NCI-H1436 (cell line): ENCODE measurements at regions not wholly inside any gene's neighbourhood (a gene's known extent, or its start where the extent isn't known, plus 50 kb on each side); places are given as distances from the start of the nearest gene placed in this dataset.
"Not testable (repeated sequence)": the region's sequence is repeated elsewhere in the genome, so short reads cannot be mapped to it uniquely, and the experiment has no call there.

Experiments
- DNase-seq: peaks from one replicate; lab custom pipeline; 2025; lab: John Stamatoyannopoulos, UW

DNA sequence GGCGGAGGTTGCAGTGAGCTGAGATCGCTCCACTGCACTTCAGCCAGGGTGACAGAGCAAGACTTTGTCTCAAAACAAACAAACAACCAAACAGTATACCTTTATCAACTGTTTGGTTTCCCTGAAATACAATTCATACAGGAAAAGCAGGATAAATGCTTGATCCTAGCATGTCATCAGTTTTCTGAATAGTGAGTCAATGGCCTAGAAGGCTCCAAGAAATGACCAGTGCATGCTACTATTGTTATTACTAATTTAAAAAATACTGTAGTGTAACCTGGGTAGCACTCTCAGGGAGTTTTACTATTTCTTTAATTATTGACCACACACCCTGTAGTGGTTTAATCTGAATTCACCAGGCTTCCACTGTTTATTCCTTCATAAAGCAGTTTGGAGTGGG is 101.0 kb upstream of the PTPN3 start:
- DNase-seq = no peak

DNA sequence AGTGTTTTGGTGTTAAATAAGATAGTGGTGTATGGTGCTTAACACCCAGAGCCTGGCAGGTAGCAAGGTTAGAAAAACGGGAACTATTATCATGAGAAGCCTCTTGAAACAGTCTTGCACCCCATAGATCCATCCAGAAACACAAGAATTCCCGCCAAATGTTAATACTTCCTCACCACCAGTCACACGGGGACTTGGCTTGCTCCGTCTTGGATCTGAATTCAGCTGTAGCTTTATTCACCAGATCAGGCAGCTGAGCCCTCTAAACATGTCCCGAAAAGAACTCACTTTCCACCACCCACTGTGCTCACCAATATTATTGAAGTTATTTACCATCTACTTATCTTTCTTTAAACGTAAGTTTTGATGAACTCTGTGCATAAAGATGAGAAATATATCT is 101.6 kb upstream of the PTPN3 start:
- DNase-seq = no peak

DNA sequence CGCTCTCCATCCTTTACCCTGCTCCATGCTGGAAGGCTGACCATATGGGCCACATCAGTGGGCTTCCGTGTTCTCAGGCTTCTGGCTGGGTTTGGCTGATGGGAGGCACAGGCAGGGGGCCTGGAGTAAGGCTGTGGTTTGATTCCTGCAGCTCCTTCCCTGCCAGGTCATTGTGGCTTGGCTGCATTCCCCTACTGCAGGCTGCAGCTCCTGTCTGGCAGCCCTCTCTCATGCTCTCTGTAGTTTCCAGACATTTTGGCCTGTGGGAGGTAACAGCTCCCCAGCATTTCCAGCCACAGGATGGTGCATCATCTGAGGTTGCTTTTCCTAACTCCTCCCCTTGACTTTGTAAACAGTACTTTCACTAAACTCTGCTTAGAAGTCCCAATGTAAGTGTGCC is 102.0 kb upstream of the PTPN3 start:
- no peak for DNase-seq

DNA sequence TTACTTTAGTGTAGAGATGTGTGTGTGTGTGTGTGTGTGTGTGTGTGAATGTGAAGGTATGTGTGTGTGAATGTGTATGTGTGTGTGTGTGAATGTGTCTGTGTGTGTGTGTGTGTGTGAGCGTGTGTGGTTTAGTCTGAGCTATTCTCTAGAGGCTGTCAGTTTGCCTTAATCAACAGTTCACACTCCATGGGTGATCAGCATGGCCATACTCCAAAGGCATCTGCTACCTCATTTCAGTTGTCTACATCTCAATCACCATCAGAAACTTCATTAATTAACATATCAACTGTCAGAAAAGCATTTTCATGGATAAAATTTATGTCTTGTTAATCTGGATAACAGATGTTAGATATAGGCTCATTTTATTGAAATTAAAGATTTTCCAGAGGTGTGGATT is 103.1 kb upstream of the PTPN3 start:
- no peak for DNase-seq

DNA sequence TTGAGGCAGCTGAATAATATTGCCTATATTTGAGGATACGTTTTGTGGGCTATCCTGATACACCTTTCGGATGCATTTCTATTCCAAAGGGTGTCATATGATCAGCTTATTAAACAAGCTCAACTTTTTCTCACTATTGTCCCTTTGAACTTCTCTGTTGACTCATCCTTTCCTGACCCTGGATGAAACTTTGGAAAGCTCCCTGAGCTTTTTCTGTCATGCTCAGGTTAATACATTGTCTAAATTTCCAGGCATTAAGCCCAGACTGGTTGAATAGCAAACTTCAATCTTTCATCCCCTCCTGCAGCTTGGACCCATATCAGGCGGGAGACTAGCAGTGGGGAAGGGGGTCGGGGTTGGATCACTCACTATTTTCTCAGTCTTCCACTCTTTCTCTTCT is 104.9 kb upstream of the PTPN3 start:
- DNase-seq = no peak

DNA sequence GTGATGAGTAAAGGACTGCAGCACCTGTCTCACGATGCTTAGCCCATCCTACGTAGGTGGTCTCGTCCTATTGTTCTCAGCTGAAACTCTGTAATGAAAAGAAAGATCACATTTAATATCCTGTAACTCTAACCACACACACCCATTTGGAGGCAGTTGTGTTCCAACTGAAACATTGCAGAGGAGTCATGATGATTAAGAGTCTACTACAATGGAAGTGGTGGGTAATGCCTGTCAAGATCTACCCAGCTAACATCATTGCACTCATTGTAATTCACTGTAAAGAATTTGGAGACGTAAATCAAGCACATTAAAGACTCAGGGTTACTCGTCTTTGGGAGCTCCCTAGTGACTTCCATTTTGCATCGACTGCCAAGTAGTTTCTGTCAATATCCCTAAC is 106.0 kb upstream of the PTPN3 start:
- no peak for DNase-seq

DNA sequence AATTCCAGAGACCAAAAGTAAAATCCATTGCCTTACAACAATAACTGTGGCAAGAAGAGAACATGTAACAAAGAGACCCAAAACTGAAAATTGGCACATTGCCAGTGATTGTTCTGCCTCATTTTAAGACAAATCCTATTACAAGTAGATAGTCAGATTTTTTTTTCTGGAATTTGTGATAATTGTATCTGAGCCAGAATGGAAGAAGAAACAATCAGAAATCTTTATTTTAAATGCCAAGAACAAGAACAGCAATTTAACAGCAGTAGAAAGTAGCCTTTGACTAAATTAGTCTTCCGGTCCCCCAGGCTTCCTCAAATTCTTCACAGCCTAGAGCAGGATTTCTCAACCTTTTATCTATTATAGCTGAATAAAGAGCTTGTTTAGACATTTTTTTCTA is 106.7 kb upstream of the PTPN3 start:
- DNase-seq = no peak

DNA sequence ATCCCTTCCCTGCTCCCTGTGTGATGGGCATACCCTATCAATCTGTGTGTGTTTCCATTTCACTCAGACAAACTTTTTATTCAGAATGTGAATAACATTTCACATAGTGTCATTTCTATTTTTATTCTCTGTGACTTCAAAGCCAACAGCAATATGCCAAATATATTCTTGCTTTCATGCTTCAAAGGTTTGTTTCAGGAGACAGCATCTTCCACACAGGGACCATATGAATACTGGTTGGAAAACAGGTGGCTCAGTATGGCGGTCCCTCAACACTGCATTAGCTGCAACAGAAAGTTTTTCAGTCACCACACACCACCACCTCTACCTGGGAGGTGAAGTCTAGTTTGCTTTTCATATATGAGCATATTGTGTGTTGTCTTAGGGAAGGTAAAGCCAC is 111.0 kb upstream of the PTPN3 start:
- no peak for DNase-seq

DNA sequence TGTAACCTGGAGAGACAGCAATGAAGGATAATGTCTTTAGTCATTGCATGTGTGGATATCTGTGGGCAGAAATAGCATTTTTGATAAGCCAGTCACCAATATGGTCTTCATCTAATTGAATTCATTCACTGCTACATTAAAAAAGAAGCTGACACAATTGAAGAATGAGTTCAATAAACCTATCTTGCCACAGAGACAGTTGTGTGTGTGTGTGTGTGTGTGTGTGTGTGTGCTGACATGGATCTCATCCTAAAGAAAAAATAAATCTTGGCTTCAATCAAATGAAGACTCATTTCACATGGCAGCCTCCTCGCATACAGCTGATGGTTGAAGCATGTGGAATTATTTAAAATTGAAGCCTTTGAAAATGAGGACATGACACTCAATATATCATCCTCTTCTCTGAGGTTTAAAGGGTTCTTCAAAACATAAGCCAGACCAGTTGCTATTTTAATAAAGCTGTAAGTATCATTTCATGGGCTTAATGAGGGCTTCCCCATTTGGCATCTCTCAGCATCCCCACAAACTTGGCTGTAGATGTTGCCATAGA is 118.5 kb upstream of the PTPN3 start:
- DNase-seq = no peak

DNA sequence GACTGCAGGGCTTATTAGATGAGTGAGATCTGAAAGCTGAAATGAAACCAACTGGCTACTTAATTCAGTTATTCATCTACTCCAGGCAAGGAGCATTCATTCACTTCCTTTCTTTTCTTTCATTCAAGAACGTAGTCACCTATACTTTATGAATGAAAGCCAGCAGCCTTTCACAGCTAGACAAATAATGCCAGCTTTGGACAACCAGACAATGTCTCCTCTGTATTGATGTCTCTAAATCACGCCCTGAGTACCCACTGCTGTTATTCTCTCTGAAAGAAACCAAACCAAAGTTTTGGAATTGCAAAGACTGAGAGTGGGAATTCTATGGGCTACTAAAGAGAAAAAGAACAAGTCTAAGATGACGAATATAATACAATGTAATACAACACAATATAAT is 121.2 kb upstream of the PTPN3 start:
- DNase-seq = no peak

DNA sequence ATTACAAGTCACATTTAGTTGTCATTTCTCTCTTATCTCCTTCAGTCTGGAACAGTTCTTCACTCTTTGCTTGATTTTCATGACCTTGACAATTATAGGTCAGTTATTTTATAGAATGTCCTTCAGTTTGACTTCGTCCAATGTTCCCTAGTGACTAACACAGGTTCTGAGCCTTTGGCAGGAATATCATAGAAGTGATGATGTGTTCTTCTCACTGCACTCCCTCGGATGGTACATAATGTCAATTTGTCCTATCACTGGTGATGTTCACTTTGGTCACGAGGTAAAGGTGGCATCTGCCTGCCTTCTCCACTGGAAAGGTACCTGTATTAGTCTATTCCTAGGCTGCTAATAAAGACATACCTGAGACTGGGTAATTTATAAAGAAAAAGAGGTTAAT is 126.0 kb upstream of the PTPN3 start:
- no peak for DNase-seq

DNA sequence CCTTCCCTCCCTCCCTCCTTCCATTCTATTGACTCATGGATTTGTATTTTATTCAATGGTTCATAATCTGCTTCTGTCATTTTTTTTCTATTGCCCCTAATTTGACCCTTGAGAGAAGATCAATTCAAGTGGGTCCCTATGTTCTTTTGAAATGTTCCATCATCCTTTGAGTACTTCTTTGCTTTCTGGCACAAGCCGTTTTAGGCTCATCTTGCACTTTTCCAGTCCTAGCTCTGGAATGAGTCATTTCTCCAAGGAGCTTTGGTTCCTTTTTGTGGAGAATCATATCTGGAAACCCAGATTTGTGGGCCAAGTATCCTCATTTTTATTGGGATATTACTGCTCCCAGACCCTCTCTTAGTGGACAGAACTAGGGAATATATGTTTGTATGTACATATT is 126.8 kb upstream of the PTPN3 start:
- DNase-seq = no peak

DNA sequence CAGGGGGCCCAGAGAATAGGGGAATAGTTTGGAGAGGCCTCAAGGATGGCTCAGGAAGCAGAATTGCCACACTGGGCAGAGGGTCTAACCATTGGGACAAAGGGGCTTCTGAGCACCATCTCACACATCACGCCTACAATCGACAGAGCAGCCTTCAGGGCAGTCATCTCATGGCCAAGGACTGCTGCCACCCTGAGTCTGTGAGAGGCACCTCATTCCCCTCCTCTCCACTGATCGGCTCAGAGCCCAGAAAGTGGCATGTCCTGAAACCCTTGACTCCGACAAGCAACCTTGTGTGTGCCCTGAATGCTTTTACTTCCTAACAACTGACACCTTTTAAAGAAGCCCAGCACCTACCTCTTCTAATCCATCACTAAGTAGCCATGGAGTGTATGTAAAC is 128.9 kb upstream of the PTPN3 start:
- no peak for DNase-seq

DNA sequence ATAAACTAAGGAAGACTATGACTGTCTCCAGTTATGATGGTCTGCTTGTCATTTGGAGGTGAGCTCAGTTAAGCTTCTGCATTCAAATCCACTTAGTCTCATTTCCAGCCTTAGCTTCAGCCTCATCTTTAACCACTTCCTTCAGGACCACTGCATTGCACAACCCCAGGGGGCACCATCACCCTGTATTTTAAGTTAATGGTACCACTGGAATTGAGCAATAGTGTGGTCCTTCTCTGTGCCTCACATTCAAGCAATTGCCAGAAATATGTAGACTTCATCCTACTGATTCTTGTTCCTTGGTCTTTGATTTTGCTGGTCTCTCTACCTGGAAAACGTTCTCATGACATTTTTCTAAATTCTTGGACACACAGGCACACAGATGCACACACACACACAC is 131.5 kb upstream of the PTPN3 start:
- no peak for DNase-seq

DNA sequence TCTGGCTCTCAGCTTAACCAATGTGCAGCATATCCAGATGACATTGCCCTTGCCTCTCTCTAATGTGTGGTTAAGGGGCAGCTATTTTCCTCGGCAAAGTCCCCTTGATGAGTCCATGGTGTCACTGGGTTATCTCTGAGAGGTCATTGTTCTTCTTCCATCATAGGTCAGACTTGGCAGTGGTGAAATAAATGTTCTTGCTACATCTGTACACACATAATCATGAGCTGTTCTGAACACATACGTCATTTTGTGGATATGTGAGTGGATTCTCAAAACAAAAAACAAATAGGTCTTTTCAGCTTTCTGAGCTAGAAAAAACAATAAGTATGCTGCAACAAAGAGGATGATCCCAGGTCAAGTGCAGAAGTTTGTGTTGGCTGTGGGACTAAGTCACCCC is 134.7 kb upstream of the PTPN3 start:
- DNase-seq = no peak

DNA sequence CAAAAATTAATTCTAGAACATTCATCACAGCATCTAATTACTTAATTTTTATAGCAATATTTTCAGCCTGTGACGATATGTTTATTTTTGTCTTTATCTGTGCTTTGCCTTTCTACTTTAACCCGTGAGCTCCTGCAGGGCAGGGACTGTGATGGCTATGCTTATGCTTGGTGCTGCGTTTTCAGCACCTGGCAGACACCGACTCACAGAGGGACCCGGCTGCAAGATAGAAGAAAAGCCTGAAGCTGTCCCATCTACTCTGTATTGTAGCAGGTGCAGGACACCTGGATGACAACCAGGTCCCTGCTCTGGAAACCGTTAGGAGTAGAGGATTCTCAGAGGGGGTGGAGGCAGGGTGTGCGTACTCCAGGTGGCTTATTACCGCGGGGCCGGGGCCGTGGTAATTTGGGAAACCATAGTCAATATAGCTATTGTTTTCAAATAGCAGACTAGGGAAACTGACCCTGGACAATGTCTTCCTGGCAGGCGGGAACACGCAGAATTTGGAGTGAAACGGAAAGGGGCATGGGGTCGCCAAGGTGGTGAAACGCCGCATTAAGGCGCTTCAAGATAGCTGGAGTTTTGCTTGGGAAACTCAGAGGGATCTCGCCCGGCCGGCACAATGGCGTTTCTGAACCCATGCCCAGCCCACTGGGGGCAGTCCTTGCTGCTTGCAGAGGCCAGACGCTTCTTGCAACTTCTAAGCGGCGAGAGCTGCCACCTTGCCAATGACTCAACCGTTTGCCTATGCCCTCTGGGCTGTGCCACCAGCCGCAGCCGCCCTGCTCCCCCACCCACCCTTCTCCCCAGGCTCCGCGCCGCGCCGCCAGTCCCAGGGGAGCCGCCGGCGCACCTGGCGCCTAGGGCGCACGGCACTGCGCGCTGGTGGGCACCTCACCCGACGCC is 140.1 kb upstream of the PALM2AKAP2 start:
- DNase-seq = peak; percentile 79

DNA sequence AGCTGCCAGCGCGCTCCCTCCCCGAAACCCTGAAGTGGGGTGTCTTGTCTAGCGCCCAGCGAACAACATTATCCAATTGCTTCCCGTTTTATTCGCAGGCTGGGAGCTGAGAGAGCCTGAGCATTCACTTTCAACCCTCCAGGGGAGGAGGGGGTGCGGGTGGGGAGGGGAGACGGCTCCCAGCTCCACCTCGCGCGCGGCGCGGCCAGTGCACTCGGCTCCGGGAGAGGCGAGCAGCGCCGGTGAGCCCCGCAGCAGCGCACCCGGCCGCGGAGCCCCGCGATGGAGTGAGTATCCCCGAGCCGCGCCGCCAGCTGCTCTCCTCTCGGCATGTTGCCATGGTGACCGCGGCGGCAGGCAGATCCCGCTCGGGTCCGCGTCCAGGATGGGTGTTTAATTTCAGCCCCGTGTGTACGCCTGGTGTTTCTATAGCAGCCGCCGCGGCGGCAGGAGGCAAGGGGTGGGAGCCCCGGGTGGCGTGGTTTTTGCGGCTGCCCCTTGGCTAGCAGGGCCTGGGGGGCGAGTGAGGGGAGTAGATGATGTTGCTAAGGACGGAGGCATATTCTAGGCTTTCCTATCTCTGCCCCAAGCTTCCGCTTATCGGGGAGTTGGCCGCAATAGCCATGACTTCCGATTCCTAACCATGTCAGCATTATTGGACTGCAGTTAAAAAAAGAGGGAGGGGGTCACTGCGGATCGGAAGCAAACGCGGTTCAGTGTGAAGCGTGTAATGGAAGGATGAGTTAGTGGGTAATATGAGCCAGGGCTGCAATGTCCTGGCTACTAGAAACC is 139.2 kb upstream of the PALM2AKAP2 start:
- peak; percentile 84 for DNase-seq

DNA sequence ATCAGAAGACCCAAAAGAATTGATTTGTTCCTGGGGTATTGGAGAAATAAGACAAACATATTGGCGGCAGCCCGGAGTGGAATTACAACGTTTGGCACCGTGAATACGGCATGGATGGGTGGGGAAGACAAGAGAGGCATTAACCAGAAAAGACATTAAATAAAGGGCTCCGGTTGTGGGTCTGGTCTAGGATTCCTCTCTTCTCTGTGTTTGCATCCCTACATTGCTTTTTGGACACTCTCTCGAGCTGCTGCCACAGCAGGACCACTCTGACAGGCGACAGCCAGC is 138.7 kb upstream of the PALM2AKAP2 start:
- no peak for DNase-seq

DNA sequence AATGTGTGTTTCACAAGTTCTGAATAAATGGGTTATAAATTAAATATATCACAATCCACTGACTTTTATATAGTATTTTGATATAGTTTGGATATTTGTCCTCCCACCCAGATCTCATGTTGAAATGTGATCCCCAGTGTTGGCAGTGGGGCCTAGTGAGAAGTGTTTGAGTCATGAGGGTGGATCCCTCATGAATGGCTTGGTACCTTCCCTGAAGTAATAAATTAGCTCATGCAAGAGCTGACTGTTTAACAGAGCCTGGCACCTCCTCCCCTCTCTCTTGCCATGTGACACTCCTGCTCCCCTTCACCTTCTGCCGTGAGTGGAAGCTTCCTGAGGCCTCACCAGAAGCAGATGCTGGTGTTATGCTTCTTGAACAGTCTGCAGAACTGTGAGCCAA is 127.9 kb upstream of the PALM2AKAP2 start:
- no peak for DNase-seq

DNA sequence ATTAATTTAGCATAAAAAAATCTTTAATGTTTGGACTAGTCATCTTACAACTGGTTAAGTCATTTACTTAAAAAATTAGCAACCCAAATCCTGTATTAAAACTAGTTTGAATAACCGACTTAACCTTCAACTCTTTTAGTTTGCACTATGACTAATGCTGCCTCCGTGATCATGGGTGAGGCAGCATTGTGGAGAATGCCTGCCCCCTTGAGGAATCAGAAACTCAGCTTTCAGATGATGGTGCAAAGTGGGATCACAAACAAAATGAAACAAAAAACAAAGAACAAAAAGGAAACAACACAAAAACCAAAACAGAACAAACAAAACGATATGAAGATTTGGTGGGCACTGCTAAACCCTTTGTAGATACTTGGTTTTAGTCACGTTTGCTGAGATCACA is 127.0 kb upstream of the PALM2AKAP2 start:
- no peak for DNase-seq

DNA sequence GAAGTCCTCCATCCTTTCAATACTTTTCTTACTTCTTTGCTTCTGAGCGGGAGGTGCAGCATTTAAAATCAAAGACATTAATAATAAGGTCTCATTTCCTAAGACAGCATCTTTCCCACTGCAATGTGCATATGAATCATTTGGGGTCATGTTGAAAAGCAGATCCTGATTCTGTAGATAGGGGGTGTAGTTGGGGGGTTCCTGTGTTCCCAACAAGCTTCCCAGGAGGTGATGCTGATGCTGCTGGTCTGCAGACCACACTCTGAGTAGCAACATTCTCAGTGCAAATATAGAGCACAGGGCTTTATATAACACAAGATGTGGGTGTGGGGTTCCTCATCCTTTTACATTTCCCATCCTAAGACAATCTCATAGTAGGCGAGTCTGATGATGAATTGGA is 126.5 kb upstream of the PALM2AKAP2 start:
- DNase-seq = no peak

DNA sequence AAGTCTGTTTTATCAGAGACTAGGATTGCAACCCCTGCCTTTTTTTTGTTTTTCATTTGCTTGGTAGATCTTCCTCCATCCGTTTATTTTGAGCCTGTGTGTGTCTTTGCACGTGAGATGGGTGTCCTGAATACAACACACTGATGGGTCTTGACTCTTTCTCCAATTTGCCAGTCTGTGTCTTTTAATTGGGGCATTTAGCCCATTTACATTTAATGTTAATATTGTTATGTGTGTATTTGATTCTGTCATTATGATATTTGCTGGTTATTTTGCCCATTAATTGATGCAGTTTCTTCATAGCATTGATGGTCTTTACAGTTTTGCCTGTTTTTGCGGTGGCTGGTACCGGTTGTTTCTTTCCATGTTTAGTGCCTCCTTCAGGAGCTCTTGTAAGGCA is 116.0 kb upstream of the PALM2AKAP2 start:
- DNase-seq = not testable (repeated sequence)

DNA sequence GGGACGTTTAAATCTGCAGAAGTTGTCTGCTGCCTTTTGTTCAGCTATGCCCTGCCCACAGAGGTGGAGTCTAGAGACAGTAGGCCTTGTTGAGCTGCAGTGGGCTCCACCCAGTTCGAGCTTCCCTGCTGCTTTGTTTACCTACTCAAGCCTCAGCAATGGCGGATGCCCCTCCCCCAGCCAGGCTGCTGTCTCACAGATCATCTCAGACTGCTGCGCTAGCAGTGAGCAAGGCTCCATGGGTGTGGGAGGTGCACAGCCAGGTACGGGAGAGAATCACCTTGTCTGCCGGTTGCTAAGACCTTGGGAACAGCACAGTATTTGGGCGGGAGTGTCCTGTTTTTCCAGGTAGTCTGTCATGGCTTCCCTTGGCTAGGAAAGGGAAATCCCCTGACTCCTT is 114.3 kb upstream of the PALM2AKAP2 start:
- not testable (repeated sequence) for DNase-seq
